Cerebellar cortex (tissue), 1 donor: ENCODE measurements at regions not wholly inside any gene's neighbourhood (a gene's known extent, or its start where the extent isn't known, plus 50 kb on each side); places are given as distances from the start of the nearest gene placed in this dataset.
"Not testable (repeated sequence)": the region's sequence is repeated elsewhere in the genome, so short reads cannot be mapped to it uniquely, and the experiment has no call there.

Experiments
- DNase-seq: peaks from one replicate; pipeline ENCODE4 v3.0.0-alpha.2; 2015; ENCODE audit warnings: low spot score

DNA sequence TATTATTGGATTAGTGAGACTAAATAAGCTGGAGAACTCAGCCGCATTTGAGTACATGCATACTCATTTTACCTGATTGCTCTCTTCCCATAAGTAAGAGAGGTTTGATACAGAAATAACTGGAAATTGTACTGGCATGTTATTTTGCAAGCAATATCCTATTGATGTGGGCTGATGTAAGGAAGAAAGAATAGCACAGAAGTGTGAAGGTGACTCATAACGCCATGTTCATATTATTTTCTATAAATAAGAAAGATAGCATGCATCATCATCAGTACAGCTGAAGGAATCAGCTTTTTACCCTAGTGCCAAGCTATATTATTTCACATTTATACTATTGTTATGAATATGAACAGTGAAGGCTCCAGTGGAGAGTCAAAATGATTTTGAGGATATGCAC is 138.3 kb upstream of the FAM47A start:
- no peak for DNase-seq

DNA sequence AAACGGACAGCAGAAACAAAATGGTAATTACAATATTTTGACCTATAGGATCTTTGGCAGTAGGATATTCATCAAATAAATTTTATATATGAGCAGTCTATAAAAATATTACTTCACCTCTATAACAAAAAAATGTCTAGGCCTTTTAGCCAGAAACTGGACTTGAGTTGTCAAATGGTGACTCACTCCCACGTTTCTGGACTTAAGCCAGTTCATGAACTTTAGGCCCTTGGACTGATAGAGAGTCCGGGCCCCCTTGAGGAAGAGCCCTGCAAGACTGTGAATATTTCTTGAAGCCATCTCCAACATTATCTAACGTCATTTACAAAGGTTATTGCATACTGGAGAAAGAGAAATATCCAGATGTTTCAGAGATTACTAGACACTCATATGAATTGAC is 106.8 kb upstream of the FAM47A start:
- DNase-seq = no peak

DNA sequence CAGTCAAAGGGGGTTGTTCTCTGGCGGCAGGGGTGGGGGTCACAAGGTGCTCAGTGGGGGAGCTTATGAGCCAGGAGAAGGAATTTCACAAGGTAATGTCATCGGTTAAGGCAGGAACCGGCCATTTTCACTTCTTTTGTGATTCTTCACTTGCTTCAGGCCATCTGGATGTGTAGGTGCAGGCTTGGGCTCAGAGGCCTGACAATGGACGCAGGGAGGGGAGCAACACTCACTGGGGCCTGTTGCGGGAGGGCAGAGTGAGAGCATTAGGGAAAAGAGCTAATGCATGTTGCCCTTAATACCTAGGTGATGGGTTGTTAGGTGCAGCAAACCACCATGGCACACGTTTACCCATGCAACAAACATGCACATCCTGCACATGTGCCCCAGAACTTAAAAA is 98.0 kb upstream of the FAM47A start:
- DNase-seq = not testable (repeated sequence)

DNA sequence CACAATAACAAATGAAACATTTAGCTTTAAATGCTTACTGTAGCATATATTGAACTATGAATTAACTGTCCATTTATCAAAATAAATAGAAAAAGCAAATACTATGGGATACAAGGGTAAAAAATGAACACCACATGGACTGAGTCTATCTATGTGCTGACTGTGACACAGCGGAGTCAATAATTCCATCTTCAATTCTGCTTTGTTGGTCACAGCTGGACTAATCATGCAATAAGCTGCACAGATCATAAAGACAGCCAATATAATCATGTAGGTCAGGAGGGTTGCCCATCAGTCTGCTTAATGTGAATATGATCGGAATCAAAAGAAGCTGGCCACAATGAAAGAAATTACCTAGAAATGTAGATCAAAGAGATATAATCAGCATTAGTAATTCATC is 95.7 kb upstream of the FAM47A start:
- DNase-seq = no peak

DNA sequence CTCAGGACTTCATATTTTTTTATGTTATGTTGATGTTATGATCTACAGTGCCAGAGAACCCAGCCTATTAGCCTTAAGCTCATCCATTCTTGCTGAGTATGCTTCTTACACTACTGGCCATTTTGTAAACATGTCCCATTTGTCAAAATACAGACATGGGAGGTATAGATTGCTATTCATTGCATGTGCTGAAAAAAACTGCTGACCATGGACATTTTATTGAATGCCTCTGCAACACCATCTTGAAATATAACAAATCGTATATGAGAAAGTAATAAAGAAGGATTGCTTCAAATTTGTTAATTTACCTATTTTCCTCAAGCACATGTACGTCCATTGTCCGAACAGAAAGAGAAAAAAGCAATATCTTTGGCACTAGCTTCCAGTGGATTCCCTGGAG is 91.5 kb upstream of the FAM47A start:
- no peak for DNase-seq

DNA sequence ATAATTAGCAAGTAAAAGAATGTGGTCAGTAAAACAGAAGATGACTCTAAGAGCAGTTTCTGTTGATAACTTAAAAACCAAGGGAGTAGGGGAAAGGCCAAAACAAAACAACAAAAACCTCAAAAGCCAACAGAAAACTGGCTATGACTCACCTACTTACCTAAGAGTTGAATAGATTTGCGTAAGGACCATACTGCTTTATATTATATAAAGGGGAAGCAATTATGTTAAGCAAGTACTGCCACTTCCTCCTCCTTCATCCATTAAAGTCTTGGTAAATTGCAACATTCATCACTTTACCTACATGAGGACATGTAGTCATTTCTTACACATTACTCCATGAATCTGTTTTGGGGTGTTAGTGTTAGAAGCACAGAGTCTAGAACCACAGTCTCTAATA is 85.9 kb upstream of the FAM47A start:
- no peak for DNase-seq

DNA sequence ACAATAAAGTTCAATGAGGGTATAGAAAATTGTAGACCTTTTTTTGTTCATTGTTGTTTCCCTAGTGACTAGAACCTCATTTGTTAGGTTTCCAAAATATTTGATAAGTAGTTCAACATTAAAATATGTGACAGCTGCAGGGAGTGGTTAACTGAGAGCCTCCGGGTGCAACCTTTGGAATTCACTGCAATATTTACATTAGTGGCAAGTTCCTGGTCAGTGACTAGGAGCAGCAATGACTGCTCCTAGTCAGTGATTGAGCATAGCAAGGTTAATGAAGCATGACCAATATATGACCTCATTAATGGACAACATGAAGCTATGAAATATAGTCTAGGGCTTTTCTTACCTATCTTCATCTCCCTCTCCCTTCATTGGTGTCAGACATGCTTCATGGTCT is 65.8 kb upstream of the FAM47A start:
- DNase-seq = no peak
